ENCODE measurements at regions not wholly inside any gene's neighbourhood (a gene's known extent, or its start where the extent isn't known, plus 50 kb on each side); places are given as distances from the start of the nearest gene placed in this dataset.

DNA sequence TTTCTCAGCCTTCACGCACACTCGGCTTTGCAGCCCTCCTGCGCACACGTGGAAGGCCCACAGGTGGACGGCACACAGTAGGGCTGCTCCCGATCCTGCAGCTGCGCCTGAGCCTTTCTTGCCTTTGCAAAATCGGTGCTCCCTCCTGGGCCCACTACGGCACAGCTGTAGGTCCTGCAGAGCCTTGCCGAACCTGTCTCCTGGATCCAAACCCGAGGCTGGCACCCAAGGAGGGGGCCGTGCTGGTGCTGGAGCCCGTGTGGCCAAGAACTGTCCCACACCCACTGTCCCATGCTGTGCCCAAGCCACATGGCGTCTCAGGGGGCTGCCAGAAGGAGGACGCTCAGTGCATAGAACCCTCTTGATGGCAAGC lies 227.4 kb downstream of the TTLL2 start:
- H3K27ac Mint-ChIP-seq, result no peak overlapping the region
- Histone ChIP-seq H3K36me3 (ENCODE audit: control insufficient read depth, insufficient read depth, low read length) (no peaks in the 10 kb centered on the region), H3K9ac (ENCODE audit: extremely low read depth, low read length, poor library complexity, severe bottlenecking) (no peak overlapping the region), H3K27ac (ENCODE audit: low read depth, low read length) (no peak overlapping the region), H3K4me1 (ENCODE audit: control insufficient read depth, insufficient read depth, low read length) (no peaks in the 10 kb centered on the region), H3K4me3 (ENCODE audit: low read length) (no peak overlapping the region), H3K9me3 (ENCODE audit: control insufficient read depth, low read length) (no peaks in the 10 kb centered on the region), H3K27me3 (ENCODE audit: control insufficient read depth, insufficient read depth, low read length, poor library complexity, severe bottlenecking) (no peaks in the 10 kb centered on the region)
- peaks cover 2% of the 10 kb centered on the region for H3K27me3 Mint-ChIP-seq (ENCODE audit: insufficient read depth)
- 85 to 89% methylated on average over 13 to 15 of the region's 15 CpGs for WGBS, 2 experiments (ENCODE audit: insufficient coverage in 1 of 2, insufficient read length in 1 of 2)
- H3K4me1 Mint-ChIP-seq, result no peaks in the 10 kb centered on the region
- H3K36me3 Mint-ChIP-seq (ENCODE audit: low read depth), result no peaks in the 10 kb centered on the region
- DNase-seq, result no peak
- H3K4me3 Mint-ChIP-seq, result no peak overlapping the region
- H3K9me3 Mint-ChIP-seq, result no peaks in the 10 kb centered on the region
- TF ChIP-seq CTCF (conservative IDR thresholded peaks at IDR 0.05), result no peak

- H3K27ac Mint-ChIP-seq, result no peak overlapping the region
- WGBS, 2 experiments (ENCODE audit: insufficient coverage in 1 of 2, insufficient read length in 1 of 2), result 88 to 93% methylated on average over 6 to 19 of the region's 19 CpGs
- no peaks in the 10 kb centered on the region for H3K9me3 Mint-ChIP-seq
- no peak overlapping the region for H3K27ac ChIP-seq (ENCODE audit: low read depth, low read length)
- no peaks in the 10 kb centered on the region for H3K27me3 ChIP-seq (ENCODE audit: control insufficient read depth, insufficient read depth, low read length, poor library complexity, severe bottlenecking)
- no peak for DNase-seq
- peaks cover 2% of the 10 kb centered on the region for H3K27me3 Mint-ChIP-seq (ENCODE audit: insufficient read depth)
- no peaks in the 10 kb centered on the region for H3K36me3 ChIP-seq (ENCODE audit: control insufficient read depth, insufficient read depth, low read length)
- H3K4me1 ChIP-seq (ENCODE audit: control insufficient read depth, insufficient read depth, low read length), result no peaks in the 10 kb centered on the region
- no peaks in the 10 kb centered on the region for H3K9me3 ChIP-seq (ENCODE audit: control insufficient read depth, low read length)
- no peak overlapping the region for H3K9ac ChIP-seq (ENCODE audit: extremely low read depth, low read length, poor library complexity, severe bottlenecking)
- H3K4me1 Mint-ChIP-seq, result no peaks in the 10 kb centered on the region
- H3K4me3 Mint-ChIP-seq, result no peak overlapping the region
- TF ChIP-seq CTCF (conservative IDR thresholded peaks at IDR 0.05), result no peak
- H3K36me3 Mint-ChIP-seq (ENCODE audit: low read depth), result no peaks in the 10 kb centered on the region
- no peak overlapping the region for H3K4me3 ChIP-seq (ENCODE audit: low read length)
Observed at GRCh38 chr6:167552961-167553735, 228.3 kb downstream of the TTLL2 start.

GRCh38 chr6:167553736-167554119 lies 228.8 kb downstream of the TTLL2 start:
- TF ChIP-seq CTCF (conservative IDR thresholded peaks at IDR 0.05), result no peak
- no peaks in the 10 kb centered on the region for H3K9me3 ChIP-seq (ENCODE audit: control insufficient read depth, low read length)
- peaks cover 2% of the 10 kb centered on the region for H3K27me3 Mint-ChIP-seq (ENCODE audit: insufficient read depth)
- no peak overlapping the region for H3K9ac ChIP-seq (ENCODE audit: extremely low read depth, low read length, poor library complexity, severe bottlenecking)
- no peaks in the 10 kb centered on the region for H3K4me1 Mint-ChIP-seq
- H3K36me3 ChIP-seq (ENCODE audit: control insufficient read depth, insufficient read depth, low read length), result no peaks in the 10 kb centered on the region
- DNase-seq, result no peak
- no peak overlapping the region for H3K27ac ChIP-seq (ENCODE audit: low read depth, low read length)
- no peaks in the 10 kb centered on the region for H3K9me3 Mint-ChIP-seq
- H3K4me1 ChIP-seq (ENCODE audit: control insufficient read depth, insufficient read depth, low read length), result no peaks in the 10 kb centered on the region
- H3K27me3 ChIP-seq (ENCODE audit: control insufficient read depth, insufficient read depth, low read length, poor library complexity, severe bottlenecking), result no peaks in the 10 kb centered on the region
- WGBS, 2 experiments (ENCODE audit: insufficient coverage in 1 of 2, insufficient read length in 1 of 2), result 89 to 92% methylated on average over 8 to 9 of the region's 9 CpGs
- no peak overlapping the region for H3K27ac Mint-ChIP-seq
- no peaks in the 10 kb centered on the region for H3K36me3 Mint-ChIP-seq (ENCODE audit: low read depth)
- H3K4me3 Mint-ChIP-seq, result no peak overlapping the region
- H3K4me3 ChIP-seq (ENCODE audit: low read length), result no peak overlapping the region

Data from endodermal cell (in vitro differentiated cells).